Loucy (cell line): ENCODE measurements at regions not wholly inside any gene's neighbourhood (a gene's known extent, or its start where the extent isn't known, plus 50 kb on each side); places are given as distances from the start of the nearest gene placed in this dataset.

Experiments used
- H2AFZ ChIP-seq: fragments of 200-600 bp; sonication (generic); 2 replicates; pipeline ENCODE4 v1.6.0; 2016; ENCODE audit warnings: antibody characterized with exemption, mild to moderate bottlenecking, low read length, moderate library complexity
- H3F3A ChIP-seq: fragments of 200-600 bp; 2 replicates; pipeline ENCODE4 v1.6.0; 2016; ENCODE audit warnings: antibody characterized with exemption, low read depth, mild to moderate bottlenecking
- H3K27me3 ChIP-seq: fragments of 200-600 bp; sonication (generic); 2 replicates; pipeline ENCODE4 v1.6.1; 2014; ENCODE audit warnings: low read length, mild to moderate bottlenecking; ENCODE audit not compliant: insufficient read depth, poor library complexity, severe bottlenecking
- H3K36me3 ChIP-seq: fragments of 200-600 bp; sonication (generic); 2 replicates; pipeline ENCODE4 v1.6.1; 2016; ENCODE audit warnings: low read length; ENCODE audit not compliant: insufficient read depth
- H3K4me1 ChIP-seq: fragments of 200-600 bp; sonication (generic); 2 replicates; pipeline ENCODE4 v1.5.1; 2014; ENCODE audit warnings: low read length, mild to moderate bottlenecking; ENCODE audit not compliant: insufficient read depth, poor library complexity, severe bottlenecking
- H3K4me2 ChIP-seq: fragments of 200-600 bp; sonication (generic); 2 replicates; pipeline ENCODE4 v1.6.0; 2014; ENCODE audit warnings: antibody characterized with exemption, low read length, low read depth, mild to moderate bottlenecking; ENCODE audit not compliant: poor library complexity, severe bottlenecking
- H3K4me3 ChIP-seq: fragments of 200-600 bp; sonication (generic); 2 replicates; pipeline ENCODE4 v1.5.1; 2014; ENCODE audit warnings: low read length, mild to moderate bottlenecking, mixed read lengths; ENCODE audit not compliant: poor library complexity, severe bottlenecking
- H3K79me2 ChIP-seq: fragments of 200-600 bp; sonication (generic); 2 replicates; pipeline ENCODE4 v1.6.1; 2014; ENCODE audit warnings: low read length; ENCODE audit not compliant: insufficient read depth
- H3K9ac ChIP-seq: fragments of 200-600 bp; sonication (generic); 2 replicates; pipeline ENCODE4 v1.6.0; 2014; ENCODE audit warnings: mild to moderate bottlenecking, low read depth, low read length, moderate library complexity; ENCODE audit not compliant: poor library complexity, severe bottlenecking
- H3K9me2 ChIP-seq: fragments of 200-600 bp; sonication (generic); replicated peaks from 2 replicates; pipeline ENCODE4 v1.6.1; 2016; ENCODE audit warnings: low read depth, low read length, mixed read lengths
- H3K9me3 ChIP-seq: fragments of 200-600 bp; sonication (generic); 2 replicates; pipeline ENCODE4 v1.6.1; 2014; ENCODE audit warnings: mild to moderate bottlenecking, antibody characterized with exemption, low read length, low read depth; ENCODE audit not compliant: insufficient read depth
- H4K20me1 ChIP-seq: fragments of 200-600 bp; sonication (generic); 2 replicates; pipeline ENCODE4 v1.6.0; 2014; ENCODE audit warnings: antibody characterized with exemption, low read length, mild to moderate bottlenecking; ENCODE audit not compliant: insufficient read depth, poor library complexity, severe bottlenecking
- EZH2phosphoT487 ChIP-seq: fragments of 200-600 bp; IDR thresholded peaks from 2 replicates; pipeline ENCODE4 v1.6.1; 2018; ENCODE audit warnings: antibody characterized with exemption, mild to moderate bottlenecking, moderate library complexity, borderline replicate concordance
- TF ChIP-seq, protein P1 (sequence below): fragments of 200-600 bp; sonication (generic); conservative IDR thresholded peaks from 2 replicates; pipeline ENCODE4 v1.5.1; 2014; ENCODE audit warnings: mild to moderate bottlenecking, antibody characterized with exemption, low read length

GRCh38 chr11:10382518-10382917, 72.5 kb upstream of the AMPD3 start:
- H2AFZ ChIP-seq = no peak overlapping the region
- H3K9ac ChIP-seq = no peak overlapping the region
- no peaks in the 10 kb centered on the region for H3K36me3 ChIP-seq
- no peak overlapping the region for H3K4me3 ChIP-seq
- TF ChIP-seq, protein P1, sequence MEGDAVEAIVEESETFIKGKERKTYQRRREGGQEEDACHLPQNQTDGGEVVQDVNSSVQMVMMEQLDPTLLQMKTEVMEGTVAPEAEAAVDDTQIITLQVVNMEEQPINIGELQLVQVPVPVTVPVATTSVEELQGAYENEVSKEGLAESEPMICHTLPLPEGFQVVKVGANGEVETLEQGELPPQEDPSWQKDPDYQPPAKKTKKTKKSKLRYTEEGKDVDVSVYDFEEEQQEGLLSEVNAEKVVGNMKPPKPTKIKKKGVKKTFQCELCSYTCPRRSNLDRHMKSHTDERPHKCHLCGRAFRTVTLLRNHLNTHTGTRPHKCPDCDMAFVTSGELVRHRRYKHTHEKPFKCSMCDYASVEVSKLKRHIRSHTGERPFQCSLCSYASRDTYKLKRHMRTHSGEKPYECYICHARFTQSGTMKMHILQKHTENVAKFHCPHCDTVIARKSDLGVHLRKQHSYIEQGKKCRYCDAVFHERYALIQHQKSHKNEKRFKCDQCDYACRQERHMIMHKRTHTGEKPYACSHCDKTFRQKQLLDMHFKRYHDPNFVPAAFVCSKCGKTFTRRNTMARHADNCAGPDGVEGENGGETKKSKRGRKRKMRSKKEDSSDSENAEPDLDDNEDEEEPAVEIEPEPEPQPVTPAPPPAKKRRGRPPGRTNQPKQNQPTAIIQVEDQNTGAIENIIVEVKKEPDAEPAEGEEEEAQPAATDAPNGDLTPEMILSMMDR = no peak
- TF ChIP-seq EZH2phosphoT487 = no peak
- H4K20me1 ChIP-seq = no peaks in the 10 kb centered on the region
- no peaks in the 10 kb centered on the region for H3K27me3 ChIP-seq
- no peaks in the 10 kb centered on the region for H3F3A ChIP-seq
- no peaks in the 10 kb centered on the region for H3K79me2 ChIP-seq
- H3K9me2 ChIP-seq = no peaks in the 10 kb centered on the region
- no peaks in the 10 kb centered on the region for H3K4me1 ChIP-seq
- no peak overlapping the region for H3K4me2 ChIP-seq
- no peaks in the 10 kb centered on the region for H3K9me3 ChIP-seq

GRCh38 chr11:10385696-10386095, 69.4 kb upstream of the AMPD3 start:
- TF ChIP-seq EZH2phosphoT487 = no peak
- TF ChIP-seq, protein P1 = no peak
- no peaks in the 10 kb centered on the region for H4K20me1 ChIP-seq
- no peaks in the 10 kb centered on the region for H3K9me2 ChIP-seq
- no peaks in the 10 kb centered on the region for H3K36me3 ChIP-seq
- no peak overlapping the region for H3K9ac ChIP-seq
- H3F3A ChIP-seq = no peaks in the 10 kb centered on the region
- no peaks in the 10 kb centered on the region for H3K79me2 ChIP-seq
- H3K4me2 ChIP-seq = no peak overlapping the region
- H2AFZ ChIP-seq = no peak overlapping the region
- H3K27me3 ChIP-seq = no peaks in the 10 kb centered on the region
- H3K9me3 ChIP-seq = no peaks in the 10 kb centered on the region
- H3K4me3 ChIP-seq = no peak overlapping the region
- no peaks in the 10 kb centered on the region for H3K4me1 ChIP-seq

DNA sequence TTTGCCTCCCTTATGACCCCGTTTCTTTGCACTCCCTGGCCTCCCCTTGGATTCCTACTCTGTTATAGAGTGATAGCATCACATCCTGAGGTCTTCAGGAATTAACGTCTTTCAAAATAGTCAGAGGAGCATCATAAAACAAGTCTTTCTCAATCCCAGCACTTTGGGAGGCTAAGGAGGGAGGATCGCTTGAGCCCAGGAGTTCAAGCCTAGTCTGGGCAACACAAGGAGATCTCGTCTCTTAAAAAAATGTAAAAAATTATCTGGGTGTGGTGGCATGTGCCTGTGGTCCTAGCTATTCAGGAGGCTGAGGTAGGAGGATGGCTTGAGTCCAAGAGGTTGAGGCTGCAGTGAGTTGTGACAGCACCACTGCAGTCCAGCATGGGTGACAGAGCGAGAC, 68.7 kb upstream of the AMPD3 start:
- TF ChIP-seq, protein P1 = no peak
- no peak for TF ChIP-seq EZH2phosphoT487
- Histone ChIP-seq H4K20me1 (no peaks in the 10 kb centered on the region), H3K79me2 (no peaks in the 10 kb centered on the region), H3K4me3 (no peak overlapping the region), H3K27me3 (no peaks in the 10 kb centered on the region), H3K9me3 (no peaks in the 10 kb centered on the region), H3K9me2 (no peaks in the 10 kb centered on the region), H3K9ac (no peak overlapping the region), H3K4me1 (no peaks in the 10 kb centered on the region), H2AFZ (no peak overlapping the region), H3K36me3 (no peaks in the 10 kb centered on the region), H3K4me2 (no peak overlapping the region), H3F3A (no peaks in the 10 kb centered on the region)
